HG02852 (cell line): ENCODE measurements at regions not wholly inside any gene's neighbourhood (a gene's known extent, or its start where the extent isn't known, plus 50 kb on each side); places are given as distances from the start of the nearest gene placed in this dataset.
A peak's percentile ranks its signal among the peaks of the same experiment; 100 is the strongest.
"Not testable (repeated sequence)": the region's sequence is repeated elsewhere in the genome, so short reads cannot be mapped to it uniquely, and the experiment has no call there.

Experiments used
- ATAC-seq: cut with Tn5 transposase; IDR thresholded peaks from one replicate; pipeline ENCODE4 v1.9.1; 2021; ENCODE audit warnings: mild to moderate bottlenecking, moderate library complexity; ENCODE audit not compliant: unreplicated experiment

- no peak for ATAC-seq
Measured at GRCh38 chr15:22258009-22258397, 177.7 kb downstream of the OR4M2 start.

GRCh38 chr15:22258398-22259150, 178.2 kb downstream of the OR4M2 start:
- no peak for ATAC-seq

GRCh38 chr15:22259151-22259750, 178.9 kb downstream of the OR4M2 start:
- ATAC-seq, result not testable (repeated sequence)

GRCh38 chr15:22259881-22260421, 179.6 kb downstream of the OR4M2 start:
- no peak for ATAC-seq

GRCh38 chr15:22262613-22263020, 182.3 kb downstream of the OR4M2 start:
- no peak for ATAC-seq

- ATAC-seq, result no peak
Measured at GRCh38 chr15:22263738-22264137, 183.4 kb downstream of the OR4M2 start.

- not testable (repeated sequence) for ATAC-seq
Measured at GRCh38 chr15:22264272-22264671, 183.9 kb downstream of the OR4M2 start.

GRCh38 chr15:22265056-22265945, 185.0 kb downstream of the OR4M2 start:
- ATAC-seq, result no peak

- no peak for ATAC-seq
Measured at GRCh38 chr15:22265970-22266369, 185.6 kb downstream of the OR4M2 start.

GRCh38 chr15:22267761-22268160, 187.4 kb downstream of the OR4M2 start:
- no peak for ATAC-seq

- ATAC-seq, result not testable (repeated sequence)
Measured at GRCh38 chr15:22268201-22268600, 187.9 kb downstream of the OR4M2 start.

- not testable (repeated sequence) for ATAC-seq
Measured at GRCh38 chr15:22268654-22269053, 188.3 kb downstream of the OR4M2 start.

- ATAC-seq, result not testable (repeated sequence)
Measured at GRCh38 chr15:22272286-22273160, 186.2 kb upstream of the GOLGA6L22 start.

- ATAC-seq, result not testable (repeated sequence)
Measured at GRCh38 chr15:22273185-22273584, 185.5 kb upstream of the GOLGA6L22 start.

GRCh38 chr15:22274376-22274775, 184.3 kb upstream of the GOLGA6L22 start:
- ATAC-seq, result not testable (repeated sequence)

- not testable (repeated sequence) for ATAC-seq
Measured at GRCh38 chr15:22280770-22281169, 177.9 kb upstream of the GOLGA6L22 start.

GRCh38 chr15:22282794-22283533, 175.7 kb upstream of the GOLGA6L22 start:
- ATAC-seq, result peak; percentile 84

GRCh38 chr15:22284795-22285420, 173.8 kb upstream of the GOLGA6L22 start:
- not testable (repeated sequence) for ATAC-seq

- not testable (repeated sequence) for ATAC-seq
Measured at GRCh38 chr15:22291054-22291453, 167.6 kb upstream of the GOLGA6L22 start.
